Small intestine (tissue), 7 donors: ENCODE measurements at regions not wholly inside any gene's neighbourhood (a gene's known extent, or its start where the extent isn't known, plus 50 kb on each side); places are given as distances from the start of the nearest gene placed in this dataset.
A peak's percentile ranks its signal among the peaks of the same experiment; 100 is the strongest.

Experiments used
- DNase-seq, 2 donors: peaks; one replicate each; pipeline versions ENCODE4 v3.0.0 to v3.0.0-alpha.2; 2013
- FAIRE-seq: peaks from 2 replicates; lab custom pipeline; 2012; peaks lifted over from hg19 to GRCh38; lab: Jason Lieb, UNC
- H3K27ac ChIP-seq, 3 donors: one replicate each; pipeline ENCODE4 v1.5.1; 2013; ENCODE audit warnings: low read length in 2 of 3, mild to moderate bottlenecking in 2 of 3, control low read depth in 1 of 3, inconsistent platforms in 1 of 3, low read depth in 1 of 3, moderate library complexity in 1 of 3
- H3K27me3 ChIP-seq, 3 donors: one replicate each; pipeline ENCODE4 v1.6.1; 2013; ENCODE audit warnings: low read length in 3 of 3, inconsistent platforms in 1 of 3; ENCODE audit not compliant: control insufficient read depth in 3 of 3, insufficient read depth in 3 of 3
- H3K36me3 ChIP-seq, 3 donors: one replicate each; pipeline ENCODE4 v1.6.1; 2013; ENCODE audit warnings: low read length in 3 of 3, inconsistent platforms in 1 of 3, low read depth in 1 of 3, mild to moderate bottlenecking in 1 of 3, moderate library complexity in 1 of 3; ENCODE audit not compliant: control insufficient read depth in 3 of 3, insufficient read depth in 2 of 3
- H3K4me1 ChIP-seq, 3 donors: one replicate each; pipeline ENCODE4 v1.6.1; 2013; ENCODE audit warnings: low read length in 2 of 3, inconsistent platforms in 1 of 3, low read depth in 1 of 3, mild to moderate bottlenecking in 1 of 3, moderate library complexity in 1 of 3; ENCODE audit not compliant: control insufficient read depth in 3 of 3, insufficient read depth in 2 of 3
- H3K4me3 ChIP-seq, 3 donors: one replicate each; pipeline ENCODE4 v1.5.1; 2013; ENCODE audit warnings: low read length in 3 of 3, control low read depth in 1 of 3, inconsistent platforms in 1 of 3, low read depth in 1 of 3, mild to moderate bottlenecking in 1 of 3, moderate library complexity in 1 of 3
- H3K9me3 ChIP-seq, 2 donors: one replicate each; pipeline ENCODE4 v1.6.1; 2013; ENCODE audit warnings: low read depth in 1 of 2, low read length in 1 of 2; ENCODE audit not compliant: control insufficient read depth in 2 of 2, insufficient read depth in 1 of 2
- WGBS, 3 donors: extraction: QIAGEN DNeasy Blood & Tissue Kit; methylation state at CpG; one replicate each; pipeline ENCODE4 v1.1.7; 2013; 5-methylcytosine and 5-hydroxymethylcytosine counted together
- donor health status: healthy with polysubstance abuse.
- donor health status: control.
- donor health status: control.
- donor health status: Bipolar disorder and iron deficiency.
- donor health status: healthy.

DNA sequence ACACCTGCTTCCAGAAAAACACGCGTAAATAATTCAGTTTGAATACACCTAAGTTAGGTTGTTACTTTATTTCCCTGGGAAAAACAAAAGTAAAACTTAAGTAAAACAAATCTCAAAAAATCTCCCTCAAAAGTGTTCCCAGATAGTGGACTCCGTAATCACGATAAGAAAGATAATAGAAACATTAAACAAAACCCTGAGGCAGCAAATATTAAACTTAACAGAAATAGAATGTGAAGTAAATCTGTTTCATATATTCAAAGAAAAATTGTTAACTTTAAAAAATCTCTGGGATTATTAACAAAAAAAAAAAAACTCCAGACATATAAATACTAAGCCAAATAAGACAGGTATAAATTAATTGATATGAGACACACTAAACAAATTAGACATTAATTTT is 743.2 kb upstream of the NCAM2 start:
- Histone ChIP-seq H3K4me3 (no peak overlapping the region), H3K27ac (no peak overlapping the region), H3K27me3 (no peaks in the 10 kb centered on the region), H3K9me3 (no peaks in the 10 kb centered on the region), H3K36me3 (no peaks in the 10 kb centered on the region), H3K4me1 (peaks cover 0 to 2% (median 0%) of the 10 kb centered on the region in 3 donors)
- FAIRE-seq (no peak), DNase-seq (no peak)
- 84 to 86% (median 86%) methylated on average over 4 of the region's 4 CpGs for WGBS, 3 donors

DNA sequence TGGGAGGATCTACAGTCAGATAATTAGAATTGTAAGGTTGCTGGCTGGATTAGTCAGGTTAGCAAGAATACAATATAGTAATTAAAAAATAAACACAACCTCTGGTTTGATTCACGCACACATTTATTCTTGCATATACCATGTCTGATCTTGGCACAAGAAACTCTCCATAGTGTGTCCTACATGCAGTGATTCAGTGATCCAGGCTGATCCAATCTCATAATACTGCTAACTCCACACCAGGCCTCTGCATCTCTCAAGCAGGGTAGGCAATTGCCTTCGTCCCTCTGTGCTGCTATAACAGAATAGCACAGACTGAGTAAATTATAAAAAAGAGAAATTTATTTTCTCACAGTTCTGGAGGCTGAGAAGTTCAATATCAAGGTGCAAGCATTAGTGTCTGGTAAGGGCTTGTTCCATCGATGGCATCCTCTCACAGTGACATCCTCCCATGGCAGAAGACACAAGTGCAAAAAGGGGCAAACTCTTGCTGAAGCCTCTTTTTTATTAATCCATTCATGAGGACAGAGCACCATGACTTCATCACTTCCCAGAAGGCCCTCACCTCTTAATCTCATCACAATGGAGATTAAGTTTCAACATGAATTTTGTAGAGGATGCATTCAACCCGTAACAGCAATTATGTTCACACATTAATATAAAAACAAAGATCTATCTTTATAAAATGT is 741.0 kb upstream of the NCAM2 start:
- Histone ChIP-seq H3K36me3 (no peaks in the 10 kb centered on the region), H3K4me1 (peaks cover 0 to 3% (median 0%) of the 10 kb centered on the region in 3 donors), H3K27me3 (no peaks in the 10 kb centered on the region), H3K9me3 (no peaks in the 10 kb centered on the region), H3K27ac (no peak overlapping the region), H3K4me3 (no peak overlapping the region)
- 69 to 74% (median 69%) methylated on average over 4 of the region's 4 CpGs for WGBS, 3 donors
- no peak for FAIRE-seq
- no peak for DNase-seq

DNA sequence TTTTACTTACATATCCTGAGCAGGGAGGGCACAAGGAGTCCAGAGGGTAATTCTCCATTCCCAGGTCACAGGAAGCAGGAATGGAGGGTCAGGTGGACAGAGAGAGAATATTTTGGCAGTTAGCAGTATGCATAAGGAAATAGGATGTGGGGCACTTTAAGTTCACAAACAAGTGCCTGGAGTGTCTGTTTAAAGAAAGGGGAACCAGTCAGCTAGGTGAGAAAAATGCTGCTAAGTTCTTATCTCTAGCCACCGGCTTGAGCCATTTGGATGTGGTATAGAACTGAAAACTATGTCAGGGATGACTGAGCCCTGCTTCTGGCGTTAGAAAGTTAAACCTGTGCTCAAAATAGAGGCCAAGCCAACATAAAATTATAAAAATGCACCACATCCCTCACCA is 739.7 kb upstream of the NCAM2 start:
- DNase-seq (no peak), FAIRE-seq (no peak)
- H3K36me3 ChIP-seq, result no peaks in the 10 kb centered on the region
- no peak overlapping the region for H3K4me3 ChIP-seq
- no peaks in the 10 kb centered on the region for H3K27me3 ChIP-seq
- H3K4me1 ChIP-seq, result peaks cover 0 to 3% (median 0%) of the 10 kb centered on the region in 3 donors
- H3K9me3 ChIP-seq, result peaks cover 0 to 2% of the 10 kb centered on the region in 2 donors
- 12 to 17% (median 17%) methylated on average over 2 of the region's 2 CpGs for WGBS, 3 donors
- no peak overlapping the region for H3K27ac ChIP-seq

DNA sequence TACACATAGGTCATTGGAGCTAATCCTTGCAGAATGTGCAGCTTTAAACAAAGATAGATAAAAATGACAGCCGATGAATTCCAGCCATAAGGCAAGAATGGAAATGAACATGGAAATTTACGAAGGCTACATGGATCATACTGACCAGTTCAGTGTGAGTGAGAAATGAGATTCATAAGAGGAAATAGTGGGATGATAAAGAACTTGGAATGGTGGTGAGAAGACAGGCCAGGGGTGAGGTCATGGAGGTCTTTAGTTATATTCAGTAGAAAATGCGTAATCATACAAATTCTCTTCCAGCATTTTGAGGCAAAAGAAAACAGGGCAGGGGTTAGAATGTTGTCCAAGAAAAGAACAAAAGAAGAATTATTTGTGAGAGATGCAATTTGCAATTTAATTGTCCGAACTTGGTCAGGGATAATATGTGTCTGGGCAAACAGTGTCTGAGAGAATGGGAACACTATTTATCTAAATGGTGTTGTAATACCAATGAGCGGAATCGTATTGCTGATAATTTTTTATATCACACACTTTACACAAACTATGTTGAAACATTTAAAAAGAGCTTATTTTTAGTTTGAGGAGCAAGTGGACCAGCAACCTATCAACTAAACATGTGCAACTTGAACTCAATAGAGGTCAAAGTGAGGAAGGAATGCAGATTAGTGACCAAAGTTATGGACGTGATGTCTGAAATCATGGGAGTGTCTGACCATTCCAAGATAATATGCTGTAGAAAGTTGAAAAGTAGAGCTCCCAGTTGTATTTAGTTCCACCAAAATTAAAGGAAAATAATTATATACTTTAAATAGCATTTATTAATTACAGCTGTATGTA is 739.0 kb upstream of the NCAM2 start:
- Histone ChIP-seq H3K27me3 (no peaks in the 10 kb centered on the region), H3K4me3 (no peak overlapping the region), H3K27ac (no peak overlapping the region), H3K4me1 (peaks cover 0 to 3% (median 0%) of the 10 kb centered on the region in 3 donors), H3K9me3 (peaks cover 0 to 2% of the 10 kb centered on the region in 2 donors), H3K36me3 (no peaks in the 10 kb centered on the region)
- WGBS, 3 donors, result 66 to 72% (median 71%) methylated on average over 7 of the region's 7 CpGs
- FAIRE-seq (no peak), DNase-seq (peak in 1 of 2 donors; percentile 6)

DNA sequence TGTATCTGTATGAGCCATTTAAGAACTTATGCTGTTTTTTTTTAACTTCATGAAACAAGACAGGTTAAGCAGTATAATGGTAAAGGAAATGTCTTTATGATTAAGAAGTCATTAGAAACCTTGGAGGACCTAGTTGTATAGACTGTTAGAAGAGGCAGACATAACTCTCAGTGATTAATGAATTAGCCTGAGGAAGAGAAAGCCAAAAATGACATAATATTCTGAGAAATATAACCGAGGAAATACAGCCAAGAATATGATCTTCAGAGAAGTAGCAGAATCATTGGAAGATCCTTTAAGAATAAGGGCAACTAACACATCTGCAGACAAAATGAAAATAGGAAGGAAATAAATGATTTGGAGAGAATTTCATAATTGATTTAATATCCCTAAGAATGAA is 738.1 kb upstream of the NCAM2 start:
- peaks cover 0 to 3% (median 0%) of the 10 kb centered on the region in 3 donors for H3K4me1 ChIP-seq
- WGBS, 3 donors, result 65 to 88% (median 70%) methylated on average over 1 of the region's 1 CpG
- DNase-seq (no peak), FAIRE-seq (no peak)
- no peak overlapping the region for H3K27ac ChIP-seq
- H3K36me3 ChIP-seq, result no peaks in the 10 kb centered on the region
- H3K4me3 ChIP-seq, result no peak overlapping the region
- no peaks in the 10 kb centered on the region for H3K27me3 ChIP-seq
- peaks cover 0 to 2% of the 10 kb centered on the region in 2 donors for H3K9me3 ChIP-seq

DNA sequence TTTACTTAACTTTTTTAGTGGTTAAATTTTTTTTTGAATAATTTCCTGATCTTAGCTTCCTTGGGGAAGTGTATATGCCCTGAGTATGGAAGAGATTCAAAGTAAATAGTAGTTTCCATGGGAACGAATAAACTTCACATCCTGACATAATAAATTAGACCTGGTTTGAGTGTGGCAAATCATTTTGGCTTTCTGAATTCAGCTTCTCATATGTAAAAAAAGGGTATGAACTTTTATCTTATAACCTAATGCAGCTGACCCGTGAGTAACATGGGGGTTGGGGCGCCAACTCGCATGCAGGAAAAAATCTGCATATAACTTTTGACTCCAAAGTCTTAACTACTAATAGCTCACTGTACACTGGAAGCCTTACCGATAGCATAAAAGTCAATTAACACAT is 736.8 kb upstream of the NCAM2 start:
- Histone ChIP-seq H3K9me3 (peaks cover 0 to 2% of the 10 kb centered on the region in 2 donors), H3K4me1 (peaks cover 0 to 3% (median 0%) of the 10 kb centered on the region in 3 donors), H3K4me3 (no peak overlapping the region), H3K27me3 (no peaks in the 10 kb centered on the region), H3K27ac (no peak overlapping the region), H3K36me3 (no peaks in the 10 kb centered on the region)
- DNase-seq (no peak), FAIRE-seq (no peak)
- WGBS, 3 donors, result 74 to 88% (median 81%) methylated on average over 5 of the region's 5 CpGs

DNA sequence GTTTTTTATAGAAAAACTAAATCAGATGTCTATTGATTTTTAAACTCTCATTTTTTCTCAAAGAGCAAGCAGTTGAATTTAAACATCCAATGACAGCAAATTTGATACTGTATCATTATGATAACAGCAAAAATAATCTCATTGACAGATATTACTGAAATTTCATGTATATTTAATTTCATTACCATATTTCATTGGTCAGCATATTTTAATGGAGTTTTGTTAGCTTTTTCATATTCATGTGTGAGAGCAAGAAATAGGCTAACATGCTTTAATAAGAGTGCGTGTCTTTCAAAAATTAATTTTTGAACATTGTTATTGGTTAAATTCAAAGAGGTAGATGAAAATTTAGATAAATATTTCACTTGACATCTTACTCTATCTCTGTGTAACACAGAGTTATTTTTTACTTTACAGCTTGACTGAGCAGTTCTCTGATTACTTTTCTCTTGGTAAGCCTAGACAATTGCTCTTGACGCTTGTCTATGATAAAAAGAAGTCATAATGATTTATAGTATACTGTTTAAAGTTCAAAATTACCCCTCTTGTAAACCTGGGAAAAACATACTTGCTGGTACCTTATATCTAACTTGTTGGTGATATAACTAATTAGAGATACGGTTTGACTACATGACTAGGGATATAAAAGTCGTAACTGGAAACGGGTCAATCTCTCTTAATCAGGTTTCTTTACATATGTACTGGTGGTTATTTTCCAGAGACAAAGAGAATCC is 732.3 kb upstream of the NCAM2 start:
- FAIRE-seq, result no peak
- no peak overlapping the region for H3K4me3 ChIP-seq
- peak overlapping the region in 1 of 3 donors; percentile 41 for H3K27ac ChIP-seq
- peak in 1 of 2 donors; percentile 53 for DNase-seq
- H3K36me3 ChIP-seq, result no peaks in the 10 kb centered on the region
- peaks cover 0 to 2% of the 10 kb centered on the region in 2 donors for H3K9me3 ChIP-seq
- no peaks in the 10 kb centered on the region for H3K4me1 ChIP-seq
- 22 to 64% (median 40%) methylated on average over 5 of the region's 5 CpGs for WGBS, 3 donors
- no peaks in the 10 kb centered on the region for H3K27me3 ChIP-seq

DNA sequence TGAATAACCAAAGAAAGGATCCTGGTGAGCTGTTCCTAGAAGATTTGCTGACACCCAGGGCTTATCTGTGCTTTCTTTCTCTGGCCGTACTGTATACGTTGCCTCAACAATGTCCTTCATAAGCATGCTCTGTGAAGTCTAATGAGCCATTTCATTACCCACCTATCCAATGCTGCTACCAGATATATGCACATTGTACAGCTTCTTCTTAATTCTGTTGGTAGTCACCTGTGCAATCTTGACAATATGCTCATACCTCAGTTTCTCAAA is 731.8 kb upstream of the NCAM2 start:
- 40 to 76% (median 73%) methylated on average over 2 of the region's 2 CpGs for WGBS, 3 donors
- no peaks in the 10 kb centered on the region for H3K36me3 ChIP-seq
- peak overlapping the region in 1 of 3 donors; percentile 41 for H3K27ac ChIP-seq
- no peaks in the 10 kb centered on the region for H3K4me1 ChIP-seq
- H3K27me3 ChIP-seq, result no peaks in the 10 kb centered on the region
- no peak for FAIRE-seq
- DNase-seq, result no peak
- H3K9me3 ChIP-seq, result peaks cover 0 to 2% of the 10 kb centered on the region in 2 donors
- H3K4me3 ChIP-seq, result no peak overlapping the region
